BLaER1 treated with 17β-estradiol and CSF1 and Interleukin-3, amounts not matched to agents 10 nM and 100 nM (cell line): ENCODE measurements at regions not wholly inside any gene's neighbourhood (a gene's known extent, or its start where the extent isn't known, plus 50 kb on each side); places are given as distances from the start of the nearest gene placed in this dataset.

Experiments
- H3K27ac ChIP-seq, 11 experiments: shearing (Covaris generic); formaldehyde crosslinking; 2 replicates each; pipeline ENCODE4 v1.8.1; 2022
- H3K27me3 ChIP-seq, 11 experiments: shearing (Covaris generic); formaldehyde crosslinking; 2 replicates each; pipeline ENCODE4 v1.8.1; 2022
- H3K36me3 ChIP-seq, 11 experiments: shearing (Covaris generic); formaldehyde crosslinking; 2 replicates each; pipeline ENCODE4 v1.8.1; 2022
- H3K4me1 ChIP-seq, 10 experiments: shearing (Covaris generic); formaldehyde crosslinking; 2 replicates each; pipeline ENCODE4 v1.8.1; 2022
- H3K4me2 ChIP-seq, 11 experiments: shearing (Covaris generic); formaldehyde crosslinking; 2 replicates each; pipeline ENCODE4 v1.8.1; 2022
- H3K4me3 ChIP-seq, 10 experiments: shearing (Covaris generic); formaldehyde crosslinking; 2 replicates each; pipeline ENCODE4 v1.8.1; 2022
- H3K9ac ChIP-seq, 11 experiments: shearing (Covaris generic); formaldehyde crosslinking; 2 replicates each; pipeline ENCODE4 v1.8.1; 2022
- H3K9me3 ChIP-seq, 11 experiments: shearing (Covaris generic); formaldehyde crosslinking; replicated peaks in 1 of 11; 2 replicates each; pipeline ENCODE4 v1.8.1; 2022
- H4K20me1 ChIP-seq, 11 experiments: shearing (Covaris generic); formaldehyde crosslinking; 2 replicates each; pipeline ENCODE4 v1.8.1; 2022
- Cebpa-rat ChIP-seq, 11 experiments: shearing (Covaris generic); IDR thresholded peaks; 2 replicates each; pipeline ENCODE4 v1.8.1; 2022

- no peak for TF ChIP-seq Cebpa-rat (IDR thresholded peaks at IDR 0.05)
These were observed 498.9 kb downstream of the SUCLA2 start for GRCh38 chr13:47502166-47502565.

DNA sequence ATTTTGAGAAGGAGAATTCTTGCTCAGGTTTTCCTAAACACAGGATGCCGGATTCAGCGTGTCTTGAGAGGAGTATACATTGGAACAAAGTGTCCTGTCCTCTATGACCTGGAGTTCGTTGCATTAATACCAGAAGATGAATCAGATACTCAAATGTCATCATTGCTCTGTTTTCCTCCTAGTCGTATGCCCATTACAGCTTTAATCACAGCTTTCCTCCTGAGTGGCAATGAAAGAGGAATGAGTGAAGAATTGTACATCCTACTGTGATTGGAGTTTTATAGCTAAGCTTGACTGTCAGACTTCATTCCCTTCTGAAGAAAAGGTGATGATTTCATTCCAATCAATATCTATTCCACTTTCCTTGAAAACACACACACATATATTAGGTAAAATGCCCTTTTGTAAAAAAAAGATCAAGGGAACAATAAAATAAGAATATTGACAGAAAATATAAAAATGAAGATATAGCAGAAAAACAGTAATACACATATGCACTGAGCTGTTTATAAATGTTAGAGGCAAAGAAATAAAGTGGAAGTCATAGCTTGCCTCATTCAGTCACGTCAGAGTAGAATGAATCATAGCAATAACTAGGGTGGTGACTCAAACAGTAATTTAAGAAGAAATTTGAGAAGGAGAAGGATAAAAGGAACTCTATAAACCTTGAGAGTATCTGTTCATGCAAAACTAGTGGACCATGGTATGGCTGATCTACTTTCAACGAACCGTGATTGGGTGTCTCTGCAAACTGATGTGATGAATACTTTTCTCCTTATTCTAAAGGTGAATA lies 501.5 kb downstream of the SUCLA2 start:
- Histone ChIP-seq H3K4me1 (peaks cover 13 to 58% (median 34%) of the 10 kb centered on the region in 10 experiments), H3K9ac (no peak overlapping the region), H3K36me3 (no peaks in the 10 kb centered on the region), H3K27me3 (no peaks in the 10 kb centered on the region), H3K4me2 (peak overlapping the region in 7 of 11 experiments; percentile 4 to 87 (median 74); a peak in 13 of 22 replicates), H3K27ac (peak overlapping the region in 8 of 11 experiments; percentile 11 to 77 (median 59); a peak in 14 of 22 replicates), H4K20me1 (no peaks in the 10 kb centered on the region), H3K9me3 (no peaks in the 10 kb centered on the region), H3K4me3 (no peak overlapping the region)
- TF ChIP-seq Cebpa-rat (IDR thresholded peaks at IDR 0.05) = no peak

More at GRCh38 chr13:47502166-47502565, 498.9 kb downstream of the SUCLA2 start:
- Histone ChIP-seq H3K27ac (no peak overlapping the region), H3K4me3 (no peak overlapping the region), H4K20me1 (no peaks in the 10 kb centered on the region), H3K27me3 (no peaks in the 10 kb centered on the region), H3K4me2 (peak overlapping the region in 3 of 11 experiments; percentile 1 to 22 (median 12); a peak in 2 of 22 replicates), H3K36me3 (no peaks in the 10 kb centered on the region), H3K9me3 (no peaks in the 10 kb centered on the region), H3K4me1 (peaks cover 13 to 51% (median 31%) of the 10 kb centered on the region in 10 experiments), H3K9ac (no peak overlapping the region)

DNA sequence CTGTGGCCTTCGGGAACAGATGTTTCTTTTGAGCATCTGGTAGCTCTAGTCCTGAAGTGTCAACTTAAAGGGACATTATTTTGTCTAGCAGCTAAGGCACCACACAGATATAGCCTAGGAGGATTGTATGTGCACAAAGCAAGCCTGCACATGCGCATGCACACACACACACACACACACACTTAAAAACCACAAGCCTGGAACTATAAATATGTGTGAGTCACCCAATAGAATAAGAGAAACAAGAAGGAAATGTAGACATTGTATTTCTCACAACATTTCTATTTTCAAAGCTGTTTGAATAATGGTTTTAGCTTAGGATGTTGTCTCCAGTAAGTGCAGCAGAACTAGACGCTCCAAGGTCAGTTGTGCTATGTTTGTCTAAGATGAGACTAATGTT lies 516.5 kb downstream of the SUCLA2 start:
- H3K27ac ChIP-seq = peak overlapping the region in 6 of 11 experiments; percentile 11 to 66 (median 48); a peak in 11 of 22 replicates
- no peaks in the 10 kb centered on the region for H3K27me3 ChIP-seq
- no peak for TF ChIP-seq Cebpa-rat (IDR thresholded peaks at IDR 0.05)
- H3K4me1 ChIP-seq = peaks cover 0 to 47% (median 31%) of the 10 kb centered on the region in 10 experiments; a peak in 14 of 20 replicates
- H3K4me3 ChIP-seq = no peak overlapping the region
- peak overlapping the region in 10 of 11 experiments; percentile 4 to 81 (median 54); a peak in 17 of 22 replicates for H3K4me2 ChIP-seq
- peaks cover 0 to 3% (median 0%) of the 10 kb centered on the region in 11 experiments; a peak in 1 of 22 replicates for H3K9me3 ChIP-seq
- H3K9ac ChIP-seq = no peak overlapping the region; a peak in 1 of 22 replicates
- H3K36me3 ChIP-seq = no peaks in the 10 kb centered on the region
- no peaks in the 10 kb centered on the region for H4K20me1 ChIP-seq

- H4K20me1 ChIP-seq = no peaks in the 10 kb centered on the region
- H3K4me1 ChIP-seq = peaks cover 0 to 54% (median 31%) of the 10 kb centered on the region in 10 experiments; a peak in 14 of 20 replicates
- H3K27me3 ChIP-seq = no peaks in the 10 kb centered on the region
- peak overlapping the region in 3 of 11 experiments; percentile 45 to 60 (median 60); a peak in 5 of 22 replicates for H3K27ac ChIP-seq
- no peak overlapping the region for H3K4me3 ChIP-seq
- peak overlapping the region in 7 of 11 experiments; percentile 16 to 55 (median 49); a peak in 12 of 22 replicates for H3K4me2 ChIP-seq
- no peak overlapping the region for H3K9ac ChIP-seq
- H3K36me3 ChIP-seq = no peaks in the 10 kb centered on the region
- H3K9me3 ChIP-seq = peaks cover 0 to 3% (median 0%) of the 10 kb centered on the region in 11 experiments; a peak in 1 of 22 replicates
- TF ChIP-seq Cebpa-rat (IDR thresholded peaks at IDR 0.05) = no peak
These were observed 519.5 kb downstream of the SUCLA2 start for GRCh38 chr13:47481536-47481935.

DNA sequence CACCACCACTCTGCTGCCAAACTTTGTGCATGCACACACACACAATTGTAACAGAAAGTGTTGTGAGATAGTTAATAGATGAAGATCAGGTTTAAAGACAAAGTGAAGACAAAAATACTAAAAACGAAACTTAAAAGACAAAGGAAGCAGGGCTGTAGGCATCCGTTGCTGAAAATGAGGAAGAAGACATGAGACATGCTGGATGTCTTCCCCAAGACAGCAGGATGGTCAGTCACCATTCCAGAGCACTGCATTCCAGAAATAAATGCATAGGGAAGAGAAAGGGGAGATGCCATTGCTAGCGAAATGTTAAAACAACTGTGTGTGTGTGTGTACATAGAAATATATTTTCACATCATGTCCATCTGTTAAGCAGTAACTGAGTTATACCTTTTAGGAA lies 520.1 kb downstream of the SUCLA2 start:
- H3K4me3 ChIP-seq = no peak overlapping the region
- peak overlapping the region; percentile 3 to 55 (median 34); a peak in 17 of 22 replicates for H3K4me2 ChIP-seq
- H3K9ac ChIP-seq = 0 out of 22 replicates have a peak overlapping the region, but pooled peaks of 1 of the 11 experiments have one; percentile 23
- peaks cover 0 to 54% (median 31%) of the 10 kb centered on the region in 10 experiments; a peak in 14 of 20 replicates for H3K4me1 ChIP-seq
- peaks cover 0 to 3% (median 0%) of the 10 kb centered on the region in 11 experiments; a peak in 1 of 22 replicates for H3K9me3 ChIP-seq
- H3K36me3 ChIP-seq = no peaks in the 10 kb centered on the region
- H3K27ac ChIP-seq = peak overlapping the region in 6 of 11 experiments; percentile 18 to 60 (median 58); a peak in 10 of 22 replicates
- H3K27me3 ChIP-seq = no peaks in the 10 kb centered on the region
- H4K20me1 ChIP-seq = no peaks in the 10 kb centered on the region
- TF ChIP-seq Cebpa-rat (IDR thresholded peaks at IDR 0.05) = no peak

DNA sequence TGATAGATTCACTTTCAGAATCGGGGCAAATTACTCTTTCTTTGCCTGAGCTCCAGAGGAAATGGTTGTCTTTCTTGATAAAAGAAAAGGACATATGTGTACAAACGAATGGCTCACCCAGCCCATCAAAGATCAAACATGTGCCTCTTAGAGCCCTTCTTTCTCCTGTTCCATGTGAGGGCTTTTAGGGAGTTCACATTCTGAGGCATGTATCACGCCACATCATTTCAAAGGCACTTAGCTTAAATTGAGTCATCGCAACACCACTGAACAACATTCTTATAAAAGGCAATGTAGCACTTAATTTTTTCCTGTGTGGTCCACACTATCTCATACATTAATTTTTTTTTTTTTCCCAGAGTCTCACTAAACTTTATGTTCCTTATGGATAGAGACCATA lies 521.0 kb downstream of the SUCLA2 start:
- peaks cover 0 to 3% (median 0%) of the 10 kb centered on the region in 11 experiments; a peak in 1 of 22 replicates for H3K9me3 ChIP-seq
- no peak for TF ChIP-seq Cebpa-rat (IDR thresholded peaks at IDR 0.05)
- no peaks in the 10 kb centered on the region for H4K20me1 ChIP-seq
- peak overlapping the region in 2 of 11 experiments; percentile 45 to 60; a peak in 2 of 22 replicates for H3K27ac ChIP-seq
- peaks cover 0 to 45% (median 29%) of the 10 kb centered on the region in 10 experiments; a peak in 14 of 20 replicates for H3K4me1 ChIP-seq
- no peaks in the 10 kb centered on the region for H3K36me3 ChIP-seq
- no peak overlapping the region for H3K9ac ChIP-seq
- H3K4me2 ChIP-seq = peak overlapping the region in 3 of 11 experiments; percentile 19 to 55 (median 49); a peak in 4 of 22 replicates
- no peaks in the 10 kb centered on the region for H3K27me3 ChIP-seq
- no peak overlapping the region for H3K4me3 ChIP-seq

DNA sequence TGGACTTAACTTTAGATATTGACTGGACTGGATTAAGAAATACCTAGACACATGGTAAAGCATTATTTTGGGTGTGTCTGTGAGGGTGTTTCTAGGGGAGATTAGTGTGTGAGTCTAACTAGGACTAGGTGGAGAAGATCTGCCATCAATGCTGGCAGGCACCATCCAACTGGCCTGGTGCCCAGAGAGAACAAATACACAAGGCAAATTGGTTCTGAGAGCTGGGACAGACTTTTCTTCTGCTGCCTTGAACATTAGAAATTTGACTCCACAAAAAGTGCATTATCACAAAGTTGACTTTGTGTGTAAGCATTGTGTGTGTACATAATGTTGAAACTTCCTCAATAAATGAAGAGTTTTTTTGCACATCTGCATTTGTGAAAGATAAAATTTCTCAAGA lies 522.1 kb downstream of the SUCLA2 start:
- Histone ChIP-seq H3K36me3 (no peaks in the 10 kb centered on the region), H3K9me3 (peaks cover 0 to 3% (median 0%) of the 10 kb centered on the region in 11 experiments; a peak in 1 of 22 replicates), H3K9ac (no peak overlapping the region), H3K27me3 (no peaks in the 10 kb centered on the region), H4K20me1 (no peaks in the 10 kb centered on the region), H3K27ac (no peak overlapping the region), H3K4me1 (peaks cover 0 to 34% (median 18%) of the 10 kb centered on the region in 10 experiments; a peak in 12 of 20 replicates), H3K4me2 (no peak overlapping the region), H3K4me3 (no peak overlapping the region)
- no peak for TF ChIP-seq Cebpa-rat (IDR thresholded peaks at IDR 0.05)

DNA sequence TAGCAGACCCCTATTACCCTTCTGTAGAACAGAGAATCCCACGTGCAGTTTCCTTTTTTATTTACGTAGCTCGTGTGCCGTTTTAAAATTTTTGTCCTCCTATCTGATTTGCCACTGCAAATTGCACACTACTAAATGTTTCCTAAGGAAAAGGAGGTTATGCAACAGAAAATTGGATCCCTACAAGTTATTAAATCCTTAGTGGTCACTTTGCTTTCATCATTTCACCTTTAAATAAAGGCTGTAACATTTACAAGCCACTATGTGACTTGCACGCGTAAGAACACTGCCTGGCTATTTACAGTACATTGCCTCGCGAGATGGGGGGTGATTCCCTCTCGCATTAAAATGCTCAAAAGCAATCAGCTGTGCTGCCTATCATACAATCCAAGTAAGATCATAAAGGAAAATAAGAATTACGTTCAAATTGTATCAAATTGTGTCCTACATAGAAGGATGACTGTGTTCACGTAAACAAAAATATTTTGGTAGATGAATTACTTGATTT lies 525.6 kb downstream of the SUCLA2 start:
- no peak overlapping the region for H3K4me3 ChIP-seq
- no peak overlapping the region for H3K9ac ChIP-seq
- peaks cover 0 to 13% (median under 1%) of the 10 kb centered on the region in 10 experiments; a peak in 10 of 20 replicates for H3K4me1 ChIP-seq
- H3K27ac ChIP-seq = no peak overlapping the region
- H3K27me3 ChIP-seq = no peaks in the 10 kb centered on the region
- H3K4me2 ChIP-seq = no peak overlapping the region
- H4K20me1 ChIP-seq = no peaks in the 10 kb centered on the region
- TF ChIP-seq Cebpa-rat (IDR thresholded peaks at IDR 0.05) = no peak
- H3K9me3 ChIP-seq = no peaks in the 10 kb centered on the region
- no peaks in the 10 kb centered on the region for H3K36me3 ChIP-seq

GRCh38 chr13:47474839-47475238 lies 526.2 kb downstream of the SUCLA2 start:
- H3K27me3 ChIP-seq = no peaks in the 10 kb centered on the region
- H3K4me2 ChIP-seq = no peak overlapping the region
- H3K27ac ChIP-seq = no peak overlapping the region
- H3K4me1 ChIP-seq = peaks cover 0 to 10% (median 0%) of the 10 kb centered on the region in 10 experiments; a peak in 6 of 20 replicates
- TF ChIP-seq Cebpa-rat (IDR thresholded peaks at IDR 0.05) = no peak
- no peaks in the 10 kb centered on the region for H3K9me3 ChIP-seq
- H3K9ac ChIP-seq = no peak overlapping the region
- H3K4me3 ChIP-seq = no peak overlapping the region
- H4K20me1 ChIP-seq = no peaks in the 10 kb centered on the region
- H3K36me3 ChIP-seq = no peaks in the 10 kb centered on the region
